Mesenchymal stem cell (in vitro differentiated cells and primary cell): ENCODE measurements at regions not wholly inside any gene's neighbourhood (a gene's known extent, or its start where the extent isn't known, plus 50 kb on each side); places are given as distances from the start of the nearest gene placed in this dataset.
A peak's percentile ranks its signal among the peaks of the same experiment; 100 is the strongest.
"Not testable (repeated sequence)": the region's sequence is repeated elsewhere in the genome, so short reads cannot be mapped to it uniquely, and the experiment has no call there.

ENCODE experiments used
- DNase-seq: peaks from one replicate; pipeline ENCODE4 v3.0.0-alpha.2; 2013
- H2AFZ ChIP-seq: one replicate; pipeline ENCODE4 v1.6.1; 2013; ENCODE audit warnings: low read depth, mild to moderate bottlenecking, control low read depth, inconsistent platforms, low read length, moderate library complexity
- H2AK5ac ChIP-seq: 2 replicates; pipeline ENCODE4 v1.6.1; 2013; ENCODE audit warnings: low read length, moderate library complexity, mild to moderate bottlenecking, inconsistent platforms; ENCODE audit not compliant: severe bottlenecking
- H2BK120ac ChIP-seq: one replicate; pipeline ENCODE4 v1.6.1; 2013; ENCODE audit warnings: low read depth, mild to moderate bottlenecking, inconsistent platforms, low read length, moderate library complexity
- H2BK12ac ChIP-seq, 2 experiments: one replicate each; pipeline ENCODE4 v1.6.1; 2013; ENCODE audit warnings: inconsistent platforms in 2 of 2, low read length in 2 of 2, mild to moderate bottlenecking in 2 of 2, moderate library complexity in 2 of 2, control low read depth in 1 of 2
- H2BK15ac ChIP-seq: one replicate; pipeline ENCODE4 v1.6.1; 2013; ENCODE audit warnings: mild to moderate bottlenecking, low read depth, inconsistent platforms; ENCODE audit not compliant: poor library complexity, severe bottlenecking
- H2BK5ac ChIP-seq: 2 replicates; pipeline ENCODE4 v1.6.1; 2013; ENCODE audit warnings: low read depth, mild to moderate bottlenecking, low read length, control low read depth, inconsistent platforms; ENCODE audit not compliant: poor library complexity, severe bottlenecking
- H3K14ac ChIP-seq, 2 experiments: one replicate each; pipeline ENCODE4 v1.6.1; 2013; ENCODE audit warnings: inconsistent platforms in 2 of 2, low read length in 2 of 2, control low read depth in 1 of 2, mild to moderate bottlenecking in 1 of 2, moderate library complexity in 1 of 2
- H3K18ac ChIP-seq, 2 experiments: one replicate each; pipeline ENCODE4 v1.6.1; 2013; ENCODE audit warnings: inconsistent platforms in 2 of 2, low read length in 2 of 2, control low read depth in 1 of 2, low read depth in 1 of 2, mild to moderate bottlenecking in 1 of 2
- H3K23ac ChIP-seq, 2 experiments: one replicate each; pipeline ENCODE4 v1.6.1; 2013; ENCODE audit warnings: inconsistent platforms in 2 of 2, low read length in 2 of 2, mild to moderate bottlenecking in 2 of 2, moderate library complexity in 2 of 2, control low read depth in 1 of 2
- H3K27ac ChIP-seq: 2 replicates; pipeline ENCODE4 v1.5.1; 2013; ENCODE audit warnings: mild to moderate bottlenecking, moderate library complexity, low read length, control low read depth, inconsistent platforms; ENCODE audit not compliant: poor library complexity, severe bottlenecking
- H3K27me3 ChIP-seq, 2 experiments: 2 replicates each; pipeline versions ENCODE4 v1.6.1 to v1.7.0; 2013; ENCODE audit warnings: low read length in 2 of 2, mild to moderate bottlenecking in 2 of 2, moderate library complexity in 2 of 2, control low read depth in 1 of 2, inconsistent platforms in 1 of 2; ENCODE audit not compliant: control insufficient read depth in 1 of 2, insufficient read depth in 1 of 2
- H3K36me3 ChIP-seq, 2 experiments: 2 replicates each; pipeline versions ENCODE4 v1.6.1 to v1.7.0; 2013; ENCODE audit warnings: low read length in 2 of 2, control low read depth in 1 of 2, inconsistent platforms in 1 of 2, low read depth in 1 of 2, mild to moderate bottlenecking in 1 of 2; ENCODE audit not compliant: insufficient read depth in 2 of 2, control insufficient read depth in 1 of 2
- H3K4ac ChIP-seq, 2 experiments: one replicate each; pipeline ENCODE4 v1.6.1; 2013; ENCODE audit warnings: inconsistent platforms in 2 of 2, low read length in 2 of 2, mild to moderate bottlenecking in 2 of 2, moderate library complexity in 2 of 2, control low read depth in 1 of 2, low read depth in 1 of 2
- H3K4me1 ChIP-seq: 2 replicates; pipeline ENCODE4 v1.6.1; 2013; ENCODE audit warnings: low read depth, low read length, control low read depth; ENCODE audit not compliant: control insufficient read depth, insufficient read depth
- H3K4me2 ChIP-seq: 2 replicates; pipeline ENCODE4 v1.6.1; 2013; ENCODE audit warnings: low read length, mild to moderate bottlenecking, inconsistent platforms; ENCODE audit not compliant: poor library complexity, severe bottlenecking
- H3K4me3 ChIP-seq, 2 experiments: 2 replicates each; pipeline versions ENCODE4 v1.5.1 to v1.7.0; 2013; ENCODE audit warnings: low read length in 2 of 2, mild to moderate bottlenecking in 2 of 2, control low read depth in 1 of 2, low read depth in 1 of 2; ENCODE audit not compliant: insufficient read depth in 1 of 2
- H3K79me1 ChIP-seq: replicated peaks from 2 replicates; pipeline ENCODE4 v1.6.1; 2013; ENCODE audit warnings: mild to moderate bottlenecking, control low read depth, low read length, inconsistent platforms; ENCODE audit not compliant: poor library complexity, severe bottlenecking
- H3K9ac ChIP-seq: 2 replicates; pipeline ENCODE4 v1.7.0; 2013; ENCODE audit warnings: mild to moderate bottlenecking, low read length, moderate library complexity
- H3K9me3 ChIP-seq: 2 replicates; pipeline ENCODE4 v1.7.0; 2013; ENCODE audit warnings: mild to moderate bottlenecking, low read length; ENCODE audit not compliant: control insufficient read depth
- H4K8ac ChIP-seq: one replicate; pipeline ENCODE4 v1.6.1; 2013; ENCODE audit warnings: inconsistent platforms, mild to moderate bottlenecking, low read length, moderate library complexity
- H4K91ac ChIP-seq: one replicate; pipeline ENCODE4 v1.6.1; 2013; ENCODE audit warnings: mild to moderate bottlenecking, low read length, inconsistent platforms
- WGBS: methylation state at CpG from one replicate; pipeline ENCODE4 v1.1.7; 2013; ENCODE audit warnings: mixed read lengths; 5-methylcytosine and 5-hydroxymethylcytosine counted together

GRCh38 chr20:12949429-12949980 is 59.3 kb upstream of the SPTLC3 start:
- no peak overlapping the region for H2BK120ac ChIP-seq
- H2BK12ac ChIP-seq, result peak overlapping the region in 1 of 2 experiments; percentile 96
- 56% methylated on average over 4 of the region's 4 CpGs for WGBS
- no peak overlapping the region for H4K91ac ChIP-seq
- H3K27me3 ChIP-seq, result no peaks in the 10 kb centered on the region
- H3K79me1 ChIP-seq, result no peaks in the 10 kb centered on the region
- no peak overlapping the region for H2AFZ ChIP-seq
- no peak overlapping the region for H3K9ac ChIP-seq
- peak; percentile 62 for DNase-seq
- no peak overlapping the region for H2BK5ac ChIP-seq
- no peak overlapping the region for H2BK15ac ChIP-seq
- H2AK5ac ChIP-seq, result no peak overlapping the region
- H3K14ac ChIP-seq, result no peak overlapping the region
- no peaks in the 10 kb centered on the region for H3K4me1 ChIP-seq
- no peak overlapping the region for H4K8ac ChIP-seq
- no peak overlapping the region for H3K27ac ChIP-seq
- H3K4me2 ChIP-seq, result no peak overlapping the region
- H3K4ac ChIP-seq, result no peak overlapping the region
- no peak overlapping the region for H3K4me3 ChIP-seq
- H3K36me3 ChIP-seq, result no peaks in the 10 kb centered on the region
- no peaks in the 10 kb centered on the region for H3K9me3 ChIP-seq
- peak overlapping the region in 1 of 2 experiments; percentile 95 for H3K18ac ChIP-seq
- H3K23ac ChIP-seq, result no peak overlapping the region

DNA sequence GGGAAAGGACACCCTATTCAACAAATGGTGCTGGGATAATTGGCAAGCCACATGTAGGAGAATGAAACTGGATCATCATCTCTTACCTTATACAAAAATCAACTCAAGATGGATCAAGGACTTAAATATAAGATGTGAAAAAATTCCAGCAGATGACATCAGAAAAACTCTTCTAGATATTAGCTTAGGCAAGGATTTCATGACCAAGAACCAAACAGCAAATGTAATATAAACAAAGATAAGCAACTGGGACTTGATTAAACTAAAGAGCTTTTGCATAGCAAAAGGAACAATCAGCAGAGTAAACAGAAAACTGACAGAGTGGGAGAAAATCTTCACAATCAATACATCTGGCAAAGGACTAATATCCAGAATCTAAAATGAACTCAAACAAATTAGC is 54.5 kb upstream of the SPTLC3 start:
- H2AFZ ChIP-seq, H3K4me3 ChIP-seq, H3K9ac ChIP-seq, H3K4ac ChIP-seq, H2AK5ac ChIP-seq, H2BK12ac ChIP-seq, H3K4me2 ChIP-seq, H3K27ac ChIP-seq, H3K36me3 ChIP-seq, H3K27me3 ChIP-seq, H2BK5ac ChIP-seq, H2BK120ac ChIP-seq, H4K91ac ChIP-seq, H3K18ac ChIP-seq, H2BK15ac ChIP-seq, H3K4me1 ChIP-seq, H3K79me1 ChIP-seq, H3K23ac ChIP-seq, H3K14ac ChIP-seq, H3K9me3 ChIP-seq, H4K8ac ChIP-seq: not testable (repeated sequence)
- peak; percentile 48 for DNase-seq

- H3K4ac ChIP-seq, result peak overlapping the region in 1 of 2 experiments; percentile 9
- peak overlapping the region; percentile 86 for H2BK15ac ChIP-seq
- H3K9me3 ChIP-seq, result no peaks in the 10 kb centered on the region
- no peak overlapping the region for H2BK5ac ChIP-seq
- peak overlapping the region in 1 of 2 experiments; percentile 63 for H2BK12ac ChIP-seq
- H3K9ac ChIP-seq, result no peak overlapping the region
- no peak for DNase-seq
- WGBS, result 83% methylated on average over 3 of the region's 3 CpGs
- H2AK5ac ChIP-seq, result no peak overlapping the region
- no peak overlapping the region for H3K14ac ChIP-seq
- no peaks in the 10 kb centered on the region for H3K4me1 ChIP-seq
- H2AFZ ChIP-seq, result no peak overlapping the region
- peak overlapping the region in 1 of 2 experiments; percentile 73 for H3K18ac ChIP-seq
- H3K36me3 ChIP-seq, result no peaks in the 10 kb centered on the region
- H3K27me3 ChIP-seq, result no peaks in the 10 kb centered on the region
- H3K4me3 ChIP-seq, result no peak overlapping the region
- H4K8ac ChIP-seq, result no peak overlapping the region
- no peak overlapping the region for H4K91ac ChIP-seq
- no peak overlapping the region for H2BK120ac ChIP-seq
- H3K79me1 ChIP-seq, result no peaks in the 10 kb centered on the region
- H3K27ac ChIP-seq, result no peak overlapping the region
- no peak overlapping the region for H3K23ac ChIP-seq
- no peak overlapping the region for H3K4me2 ChIP-seq
These were observed 53.2 kb upstream of the SPTLC3 start for GRCh38 chr20:12955611-12956010.

DNA sequence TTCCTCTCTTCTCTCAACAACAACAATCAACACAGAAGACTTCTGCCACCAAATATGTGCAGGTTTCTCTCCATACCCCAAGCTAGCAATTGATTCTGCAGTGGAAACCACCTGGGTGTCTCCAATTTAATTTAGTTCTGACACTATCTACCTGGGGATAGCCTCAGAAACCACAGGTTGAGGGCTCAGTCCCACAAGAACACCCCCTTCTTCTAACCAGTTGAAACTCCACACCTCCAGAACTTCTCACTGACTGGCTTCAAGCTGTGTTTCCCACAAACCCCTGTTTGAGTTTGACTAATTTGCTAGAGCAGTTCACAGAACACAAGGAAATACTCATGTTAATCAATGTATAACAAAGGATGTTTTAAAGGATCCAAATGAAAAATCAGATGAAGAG is 52.5 kb upstream of the SPTLC3 start:
- H3K23ac ChIP-seq, result no peak overlapping the region
- no peak overlapping the region for H2BK12ac ChIP-seq
- H3K4me2 ChIP-seq, result no peak overlapping the region
- no peak overlapping the region for H3K14ac ChIP-seq
- no peak overlapping the region for H3K4me3 ChIP-seq
- peak overlapping the region; percentile 9 for H2BK120ac ChIP-seq
- H2BK5ac ChIP-seq, result no peak overlapping the region
- H2BK15ac ChIP-seq, result no peak overlapping the region
- no peak overlapping the region for H2AFZ ChIP-seq
- H2AK5ac ChIP-seq, result no peak overlapping the region
- H3K4me1 ChIP-seq, result no peaks in the 10 kb centered on the region
- no peaks in the 10 kb centered on the region for H3K79me1 ChIP-seq
- H3K18ac ChIP-seq, result no peak overlapping the region
- H3K27me3 ChIP-seq, result no peaks in the 10 kb centered on the region
- DNase-seq, result no peak
- H4K91ac ChIP-seq, result no peak overlapping the region
- no peaks in the 10 kb centered on the region for H3K36me3 ChIP-seq
- no peak overlapping the region for H4K8ac ChIP-seq
- no peak overlapping the region for H3K9ac ChIP-seq
- no peak overlapping the region for H3K4ac ChIP-seq
- no peak overlapping the region for H3K27ac ChIP-seq
- no peaks in the 10 kb centered on the region for H3K9me3 ChIP-seq
